ENCODE measurements at regions not wholly inside any gene's neighbourhood (a gene's known extent, or its start where the extent isn't known, plus 50 kb on each side); places are given as distances from the start of the nearest gene placed in this dataset.

DNA sequence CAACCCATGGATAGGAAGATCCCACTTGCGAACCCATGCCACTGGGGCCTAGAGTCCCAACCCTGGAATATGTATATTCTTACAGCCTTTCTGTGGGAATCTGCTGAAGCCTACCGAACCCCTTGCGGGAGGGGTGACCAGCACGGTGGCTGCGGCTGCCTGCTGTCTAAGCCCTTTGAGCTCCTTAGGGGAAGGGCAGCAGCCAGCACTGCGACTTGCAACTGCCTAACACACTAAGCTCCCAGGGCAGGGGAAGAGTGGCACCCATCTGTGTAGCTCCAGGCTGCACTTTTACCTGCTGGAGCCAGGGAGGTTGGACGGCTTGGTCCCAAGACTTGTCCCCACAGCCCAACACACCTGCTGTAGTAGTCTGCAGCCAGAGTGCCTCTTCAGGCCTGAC, 1968.7 kb upstream of the FLRT2 start:
- no peak overlapping the region for H3K4me3 ChIP-seq (ENCODE audit: low read length)
- H3K27me3 ChIP-seq (ENCODE audit: control insufficient read depth, insufficient read depth, low read length), result no peaks in the 10 kb centered on the region
- H3K4me3 Mint-ChIP-seq, result no peak overlapping the region
- no peaks in the 10 kb centered on the region for H3K36me3 ChIP-seq (ENCODE audit: control insufficient read depth, insufficient read depth, low read length)
- H3K27ac ChIP-seq (ENCODE audit: low read length), result no peak overlapping the region
- intact Hi-C loops (cut with micrococcal nuclease), result no loop called here
- 91% methylated on average over 7 of the region's 7 CpGs for WGBS (ENCODE audit: insufficient coverage)
- DNase-seq (no peak), ATAC-seq (no peak)
- no peaks in the 10 kb centered on the region for H3K4me1 ChIP-seq (ENCODE audit: control insufficient read depth, insufficient read depth, low read length)
- no peak for TF ChIP-seq CTCF (IDR thresholded peaks at IDR 0.05)
- no peaks in the 10 kb centered on the region for H3K27me3 Mint-ChIP-seq (ENCODE audit: low read depth in 2 of 2)
- H3K9me3 ChIP-seq (ENCODE audit: control insufficient read depth, insufficient read depth, low read length), result peaks cover 7% of the 10 kb centered on the region
- peaks cover 8% of the 10 kb centered on the region for H3K36me3 Mint-ChIP-seq
- peaks cover 16 to 18% of the 10 kb centered on the region in 2 donors for H3K9me3 Mint-ChIP-seq
- H3K27ac Mint-ChIP-seq, result no peak overlapping the region
- no peaks in the 10 kb centered on the region for H3K4me1 Mint-ChIP-seq

DNA sequence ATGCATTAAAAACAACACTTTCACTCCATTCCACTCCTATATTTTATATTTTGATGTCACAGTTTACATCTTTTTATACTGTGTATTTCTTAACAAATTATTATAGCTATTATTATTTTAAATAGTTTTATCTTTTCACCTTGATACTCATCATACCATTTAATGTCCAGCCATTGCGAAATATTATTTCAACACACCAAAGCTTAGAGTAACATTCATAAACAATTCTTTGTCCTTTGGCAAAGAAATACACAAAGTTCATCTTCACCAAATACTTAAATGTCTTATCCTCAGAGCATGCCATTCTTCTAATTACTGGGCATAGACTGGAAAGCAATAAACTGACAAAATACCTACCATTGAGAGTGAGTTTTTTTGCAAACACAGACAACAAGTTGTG, 1963.4 kb upstream of the FLRT2 start:
- Histone ChIP-seq H3K27ac (ENCODE audit: low read length) (no peak overlapping the region), H3K4me3 (ENCODE audit: low read length) (no peak overlapping the region), H3K36me3 (ENCODE audit: control insufficient read depth, insufficient read depth, low read length) (no peaks in the 10 kb centered on the region), H3K27me3 (ENCODE audit: control insufficient read depth, insufficient read depth, low read length) (no peaks in the 10 kb centered on the region), H3K9me3 (ENCODE audit: control insufficient read depth, insufficient read depth, low read length) (peaks cover 4% of the 10 kb centered on the region), H3K4me1 (ENCODE audit: control insufficient read depth, insufficient read depth, low read length) (no peaks in the 10 kb centered on the region)
- DNase-seq (no peak), ATAC-seq (no peak)
- Mint-ChIP-seq H3K4me3 (no peak overlapping the region), H3K4me1 (no peaks in the 10 kb centered on the region), H3K27ac (no peak overlapping the region), H3K36me3 (peaks cover 8% of the 10 kb centered on the region), H3K9me3 (peaks cover 9 to 12% of the 10 kb centered on the region in 2 donors), H3K27me3 (ENCODE audit: low read depth in 2 of 2) (no peaks in the 10 kb centered on the region)
- TF ChIP-seq CTCF (IDR thresholded peaks at IDR 0.05), result no peak
- intact Hi-C loops (cut with micrococcal nuclease), result no loop called here
- 90% methylated on average over 1 of the region's 1 CpG for WGBS (ENCODE audit: insufficient coverage)

GRCh38 chr14:83568141-83568540, 1961.8 kb upstream of the FLRT2 start:
- Histone ChIP-seq H3K9me3 (ENCODE audit: control insufficient read depth, insufficient read depth, low read length) (peaks cover 4% of the 10 kb centered on the region), H3K27me3 (ENCODE audit: control insufficient read depth, insufficient read depth, low read length) (no peaks in the 10 kb centered on the region), H3K4me3 (ENCODE audit: low read length) (no peak overlapping the region), H3K36me3 (ENCODE audit: control insufficient read depth, insufficient read depth, low read length) (no peaks in the 10 kb centered on the region), H3K4me1 (ENCODE audit: control insufficient read depth, insufficient read depth, low read length) (no peaks in the 10 kb centered on the region), H3K27ac (ENCODE audit: low read length) (no peak overlapping the region)
- ATAC-seq, result no peak
- peaks cover 9 to 12% of the 10 kb centered on the region in 2 donors for H3K9me3 Mint-ChIP-seq
- H3K27ac Mint-ChIP-seq, result no peak overlapping the region
- no peak for TF ChIP-seq CTCF (IDR thresholded peaks at IDR 0.05)
- DNase-seq, result no peak
- no peak overlapping the region for H3K4me3 Mint-ChIP-seq
- intact Hi-C loops (cut with micrococcal nuclease), result no loop called here
- WGBS (ENCODE audit: insufficient coverage), result 80% methylated on average over 1 of the region's 1 CpG
- peaks cover 8% of the 10 kb centered on the region for H3K36me3 Mint-ChIP-seq
- H3K4me1 Mint-ChIP-seq, result no peaks in the 10 kb centered on the region
- no peaks in the 10 kb centered on the region for H3K27me3 Mint-ChIP-seq (ENCODE audit: low read depth in 2 of 2)

DNA sequence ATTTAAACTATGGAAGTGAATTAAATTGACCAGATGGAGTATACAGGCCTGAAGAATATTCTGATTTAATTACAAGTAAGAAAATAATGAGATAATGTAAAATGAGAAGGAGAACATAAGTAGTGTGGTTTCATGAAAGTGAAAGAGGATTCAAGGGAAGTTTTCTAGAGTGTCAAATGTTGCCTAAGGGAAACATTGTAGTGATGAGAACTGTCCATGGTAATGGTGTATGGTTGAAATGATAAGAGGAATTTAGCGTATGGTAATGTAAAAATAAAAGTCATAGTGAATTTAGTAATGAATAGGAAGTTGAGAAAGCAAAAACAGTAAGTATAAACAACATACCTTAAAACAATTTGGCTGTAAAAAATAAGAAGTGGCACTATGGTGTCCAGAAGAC, 1954.6 kb upstream of the FLRT2 start:
- Mint-ChIP-seq H3K27me3 (ENCODE audit: low read depth in 2 of 2) (no peaks in the 10 kb centered on the region), H3K9me3 (peaks cover 19 to 21% of the 10 kb centered on the region in 2 donors), H3K4me3 (no peak overlapping the region), H3K4me1 (no peaks in the 10 kb centered on the region), H3K36me3 (no peaks in the 10 kb centered on the region), H3K27ac (no peak overlapping the region)
- ATAC-seq (no peak), DNase-seq (no peak)
- H3K4me1 ChIP-seq (ENCODE audit: control insufficient read depth, insufficient read depth, low read length), result no peaks in the 10 kb centered on the region
- H3K27me3 ChIP-seq (ENCODE audit: control insufficient read depth, insufficient read depth, low read length), result no peaks in the 10 kb centered on the region
- H3K4me3 ChIP-seq (ENCODE audit: low read length), result no peak overlapping the region
- WGBS (ENCODE audit: insufficient coverage), result no CpG with 5 or more reads among the region's 1 CpG
- no peaks in the 10 kb centered on the region for H3K9me3 ChIP-seq (ENCODE audit: control insufficient read depth, insufficient read depth, low read length)
- intact Hi-C loops (cut with micrococcal nuclease), result no loop called here
- no peak for TF ChIP-seq CTCF (IDR thresholded peaks at IDR 0.05)
- H3K36me3 ChIP-seq (ENCODE audit: control insufficient read depth, insufficient read depth, low read length), result no peaks in the 10 kb centered on the region
- H3K27ac ChIP-seq (ENCODE audit: low read length), result no peak overlapping the region

Measured in natural killer cell (primary cell).